ENCODE measurements at regions not wholly inside any gene's neighbourhood (a gene's known extent, or its start where the extent isn't known, plus 50 kb on each side); places are given as distances from the start of the nearest gene placed in this dataset.

GRCh38 chr9:107907255-107907654, 417.7 kb upstream of the KLF4 start:
- TF ChIP-seq, protein P1, sequence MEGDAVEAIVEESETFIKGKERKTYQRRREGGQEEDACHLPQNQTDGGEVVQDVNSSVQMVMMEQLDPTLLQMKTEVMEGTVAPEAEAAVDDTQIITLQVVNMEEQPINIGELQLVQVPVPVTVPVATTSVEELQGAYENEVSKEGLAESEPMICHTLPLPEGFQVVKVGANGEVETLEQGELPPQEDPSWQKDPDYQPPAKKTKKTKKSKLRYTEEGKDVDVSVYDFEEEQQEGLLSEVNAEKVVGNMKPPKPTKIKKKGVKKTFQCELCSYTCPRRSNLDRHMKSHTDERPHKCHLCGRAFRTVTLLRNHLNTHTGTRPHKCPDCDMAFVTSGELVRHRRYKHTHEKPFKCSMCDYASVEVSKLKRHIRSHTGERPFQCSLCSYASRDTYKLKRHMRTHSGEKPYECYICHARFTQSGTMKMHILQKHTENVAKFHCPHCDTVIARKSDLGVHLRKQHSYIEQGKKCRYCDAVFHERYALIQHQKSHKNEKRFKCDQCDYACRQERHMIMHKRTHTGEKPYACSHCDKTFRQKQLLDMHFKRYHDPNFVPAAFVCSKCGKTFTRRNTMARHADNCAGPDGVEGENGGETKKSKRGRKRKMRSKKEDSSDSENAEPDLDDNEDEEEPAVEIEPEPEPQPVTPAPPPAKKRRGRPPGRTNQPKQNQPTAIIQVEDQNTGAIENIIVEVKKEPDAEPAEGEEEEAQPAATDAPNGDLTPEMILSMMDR (IDR thresholded peaks at IDR 0.05; ENCODE audit: low read length) = no peak
- TF ChIP-seq EZH2 (IDR thresholded peaks at IDR 0.05; ENCODE audit: borderline replicate concordance, low read length) = no peak

Data from OCI-LY1 (cell line).